GM19463 (cell line): ENCODE measurements at regions not wholly inside any gene's neighbourhood (a gene's known extent, or its start where the extent isn't known, plus 50 kb on each side); places are given as distances from the start of the nearest gene placed in this dataset.

Experiments
- ATAC-seq: cut with Tn5 transposase; IDR thresholded peaks from one replicate; pipeline ENCODE4 v1.9.1; 2021; ENCODE audit warnings: mild to moderate bottlenecking, moderate library complexity; ENCODE audit not compliant: unreplicated experiment

DNA sequence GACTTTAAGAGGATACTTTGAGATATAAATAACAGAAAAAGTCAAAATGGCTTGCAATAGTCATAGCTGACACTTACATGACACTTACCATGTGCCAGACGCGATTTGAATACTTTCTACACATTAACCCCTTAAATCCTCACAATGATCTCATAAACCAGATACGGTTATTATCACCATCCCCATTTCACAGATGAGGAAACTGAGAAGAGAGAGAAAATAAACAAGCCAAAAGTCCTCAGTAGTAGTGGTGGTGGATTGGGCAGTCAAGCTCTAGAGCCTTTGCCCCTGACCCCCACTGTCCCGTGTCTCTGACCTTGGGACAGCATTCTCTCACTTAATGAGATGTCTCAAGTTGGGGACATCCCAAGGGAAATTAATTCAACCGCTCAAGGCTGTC, 105.2 kb upstream of the TAF1B start:
- ATAC-seq, result no peak

DNA sequence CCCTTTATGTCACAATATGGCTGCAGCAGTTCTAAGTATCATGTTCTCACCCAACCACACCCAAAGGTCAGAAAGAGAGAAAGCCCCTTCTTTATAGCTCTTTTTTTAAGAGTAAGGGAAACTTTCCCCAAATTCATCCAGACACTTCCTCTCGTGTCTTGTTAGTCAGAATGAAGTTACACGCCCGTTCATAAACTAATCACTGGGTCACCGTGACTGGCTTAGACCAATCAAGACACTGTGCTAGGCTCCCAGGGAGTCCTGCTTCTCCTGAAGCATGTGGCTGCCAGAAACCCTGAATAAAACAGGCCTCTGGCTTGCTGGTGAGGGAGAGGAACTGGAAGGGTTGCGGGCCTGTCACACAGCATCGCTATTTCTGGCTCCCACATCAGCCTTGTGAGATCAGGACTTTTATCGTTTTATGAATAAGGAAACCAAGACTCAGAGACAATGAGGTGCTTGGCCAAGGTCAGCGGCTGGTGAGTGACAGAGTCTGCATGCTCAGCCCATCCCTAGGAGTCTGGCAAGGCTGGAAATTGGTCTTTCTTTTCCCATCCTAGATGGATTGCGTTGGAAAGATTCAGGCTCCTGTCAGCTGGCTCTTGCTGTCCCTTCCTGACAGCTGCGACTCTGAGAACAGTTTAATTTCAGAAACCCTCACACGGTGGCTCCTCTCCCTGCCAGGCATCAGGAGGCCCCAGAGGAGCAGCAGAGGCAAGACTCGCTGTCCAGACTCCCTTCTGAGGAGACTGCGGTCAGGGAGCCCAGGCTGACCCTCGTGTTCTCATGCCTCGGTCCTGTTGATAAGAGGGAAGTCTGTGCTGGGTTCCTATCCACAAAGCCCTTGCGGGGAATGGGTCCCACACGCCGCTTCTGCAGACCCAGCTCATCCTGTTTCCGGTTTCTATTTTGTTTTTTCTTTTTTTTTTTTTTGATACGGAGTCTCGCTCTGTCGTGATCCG, 104.5 kb upstream of the TAF1B start:
- no peak for ATAC-seq

DNA sequence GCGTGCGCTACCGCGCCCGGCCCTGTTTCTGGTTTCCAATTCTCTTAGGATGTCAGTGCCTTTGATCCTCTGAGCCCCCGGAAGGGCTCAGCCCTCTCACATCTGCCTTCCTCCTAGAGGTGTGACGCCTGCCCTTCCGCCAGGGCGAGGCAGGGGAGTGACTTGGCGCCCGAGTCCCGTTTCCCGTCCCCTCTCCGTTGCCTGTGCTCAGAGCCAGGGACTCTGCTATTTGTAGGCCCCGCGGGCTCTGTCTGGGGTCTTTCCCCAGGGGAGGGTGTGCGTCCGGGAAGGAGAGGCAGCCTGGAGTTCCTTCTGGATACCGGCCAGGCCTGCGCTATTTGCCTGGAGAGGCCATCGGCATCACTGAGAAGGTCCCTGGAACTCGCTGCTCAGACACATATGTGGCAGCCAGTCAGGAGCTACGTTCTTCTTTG, 103.7 kb upstream of the TAF1B start:
- ATAC-seq, result no peak

DNA sequence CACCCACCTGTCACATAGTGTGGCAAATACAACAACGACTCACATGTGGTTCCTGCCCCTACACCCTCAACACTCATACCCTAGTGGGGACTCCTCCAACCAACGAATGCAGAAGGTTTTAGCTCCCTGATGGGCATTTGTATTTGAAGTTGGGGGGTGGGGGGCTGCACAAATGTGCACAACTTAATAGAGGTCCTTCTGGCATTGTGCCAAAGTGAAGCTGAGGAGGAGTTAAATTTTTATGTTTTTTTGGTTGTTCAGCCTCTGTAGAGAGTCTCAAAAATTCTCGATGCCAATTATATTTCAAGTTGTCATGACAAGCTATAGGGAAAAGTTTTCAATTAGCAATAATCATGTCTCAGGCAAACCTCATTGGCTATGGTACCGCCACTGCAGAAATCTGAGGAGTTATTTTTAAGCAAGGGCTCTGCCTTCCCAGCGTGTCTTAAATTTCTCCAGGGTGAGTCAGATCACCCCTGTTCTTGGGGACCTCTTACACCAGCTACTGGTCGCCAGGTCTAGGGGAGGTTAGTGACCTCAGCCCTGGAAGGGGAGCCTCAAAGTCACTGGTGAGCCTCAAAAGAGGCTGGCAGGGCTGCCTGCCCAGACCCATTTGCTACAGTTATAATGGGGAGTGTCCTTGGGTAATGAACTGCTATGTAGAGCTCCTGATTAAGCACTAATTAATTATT, 102.7 kb upstream of the TAF1B start:
- no peak for ATAC-seq

DNA sequence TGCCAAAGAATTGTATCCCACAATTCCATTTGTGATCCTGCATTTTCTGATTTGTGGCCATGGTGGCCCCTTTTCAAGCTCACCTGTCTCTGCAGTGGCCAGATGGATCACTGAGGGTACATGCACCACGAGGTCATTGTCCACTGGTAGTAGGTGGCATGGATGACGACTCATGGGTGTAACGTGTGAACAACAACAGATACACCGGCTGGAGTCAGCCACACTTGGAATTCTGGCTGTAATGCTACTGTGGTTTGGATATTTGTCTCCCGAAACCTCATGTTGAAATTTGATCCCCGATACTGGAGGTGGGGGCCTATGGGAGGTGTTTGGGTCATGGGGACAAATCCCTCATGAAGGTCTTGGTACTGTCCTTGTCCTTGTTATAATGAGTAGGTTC, 102.2 kb upstream of the TAF1B start:
- ATAC-seq, result no peak

DNA sequence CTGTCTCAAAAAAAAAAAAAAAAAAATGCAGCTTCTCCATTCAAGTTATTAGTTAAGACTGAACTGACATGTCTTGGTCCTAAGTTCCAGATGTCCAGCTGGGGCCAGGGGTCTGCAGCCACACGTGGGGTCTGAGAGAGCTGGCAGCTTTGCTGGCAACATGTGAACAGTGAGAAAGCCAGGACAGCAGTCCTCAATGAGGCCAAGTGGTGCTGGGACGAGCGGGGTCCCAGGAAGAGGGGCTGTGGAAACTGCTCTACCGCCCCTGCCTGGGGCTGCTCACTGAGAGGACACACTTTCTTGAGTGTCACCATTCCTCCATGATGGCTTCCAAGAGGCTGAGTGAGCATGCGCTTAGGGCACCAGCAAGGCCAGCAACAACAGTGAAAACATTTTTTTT, 100.7 kb upstream of the TAF1B start:
- ATAC-seq, result no peak

DNA sequence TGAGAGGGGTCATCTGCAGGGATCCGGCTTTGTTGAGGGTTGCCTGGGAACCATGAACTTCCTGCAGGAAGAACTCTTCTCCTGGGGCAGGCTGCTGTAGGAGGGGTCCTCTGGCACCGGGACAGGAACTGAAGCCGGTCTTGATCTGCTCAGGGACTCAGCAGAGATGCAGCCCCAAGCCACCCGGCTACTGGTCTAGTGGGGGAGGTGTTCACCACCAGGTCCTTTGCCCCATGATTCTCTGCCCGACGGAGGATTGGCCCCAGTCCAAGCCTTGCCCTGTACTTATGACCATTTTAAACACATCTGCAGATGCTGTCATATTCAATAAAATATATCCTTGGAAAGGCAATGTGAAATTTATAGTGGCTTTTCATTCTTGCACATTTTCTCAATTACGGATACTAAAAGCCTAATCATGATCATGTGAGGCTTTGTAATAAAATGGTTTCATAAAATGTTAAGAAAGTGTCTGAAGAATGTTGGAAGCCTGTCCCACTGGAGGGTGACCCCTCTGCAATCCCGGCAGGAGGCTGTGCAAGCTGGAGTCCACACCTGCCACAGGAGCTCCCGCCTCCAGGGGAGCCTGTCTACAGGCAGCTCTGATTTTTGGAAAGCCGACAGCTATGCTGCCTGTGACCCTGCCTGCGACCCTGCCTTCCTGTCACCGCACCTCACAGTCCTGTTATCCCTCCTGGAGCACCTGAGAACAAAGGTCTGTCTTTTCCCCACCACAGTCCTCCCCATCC, 98.8 kb upstream of the TAF1B start:
- ATAC-seq, result no peak

DNA sequence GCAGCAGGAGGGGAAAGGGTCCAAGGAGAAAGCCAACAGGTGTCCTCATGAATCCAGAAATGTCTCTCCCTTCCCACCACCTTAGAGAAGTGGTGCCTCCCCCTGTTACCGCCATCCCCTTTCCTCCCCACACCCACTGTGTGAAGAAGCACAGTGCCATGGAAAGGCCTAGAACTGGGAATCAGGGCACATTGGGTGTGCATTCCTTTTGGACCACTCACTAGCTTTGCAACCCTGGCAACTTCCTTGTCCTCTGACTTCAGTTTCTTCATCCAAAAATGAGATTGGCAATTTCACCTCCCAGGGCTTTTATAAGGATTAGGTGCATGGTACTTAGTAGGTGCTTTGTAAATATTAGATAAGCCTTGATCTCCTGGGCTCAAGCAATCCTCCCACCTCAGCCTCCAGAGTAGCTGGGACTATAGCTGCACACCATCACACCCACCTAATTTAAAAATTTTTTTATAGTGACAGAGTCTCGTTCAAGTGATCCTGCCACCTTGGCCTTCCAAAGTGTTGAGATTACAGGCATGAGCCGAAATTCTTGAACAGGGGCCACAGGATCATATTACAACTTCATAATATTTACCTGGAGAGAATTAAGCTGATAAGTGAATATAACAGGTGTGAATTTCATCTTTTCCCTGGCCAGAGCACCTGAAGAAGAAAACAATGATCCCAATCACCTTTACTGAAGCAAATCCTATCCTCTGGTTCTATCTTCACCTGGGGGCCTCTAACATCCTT, 97.9 kb upstream of the TAF1B start:
- no peak for ATAC-seq

DNA sequence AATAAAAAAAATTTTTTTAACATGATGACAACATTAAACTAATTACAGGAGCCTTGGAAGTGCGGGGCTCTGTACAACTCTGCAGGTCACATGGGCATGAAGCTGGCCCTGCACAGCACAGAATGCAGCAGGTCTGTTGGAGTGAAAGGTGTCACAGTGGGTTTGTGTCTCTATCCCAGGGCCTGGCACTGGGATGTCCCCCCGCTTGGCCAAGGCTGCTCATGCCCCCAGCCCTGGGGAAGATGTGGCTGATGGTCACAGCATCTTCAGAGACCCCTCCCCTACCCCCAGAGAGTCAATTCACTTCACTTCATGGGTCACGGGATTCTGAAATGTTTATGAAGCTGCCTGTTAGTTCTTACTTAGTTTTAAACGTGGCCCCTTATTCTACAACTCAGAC, 95.9 kb upstream of the TAF1B start:
- no peak for ATAC-seq

DNA sequence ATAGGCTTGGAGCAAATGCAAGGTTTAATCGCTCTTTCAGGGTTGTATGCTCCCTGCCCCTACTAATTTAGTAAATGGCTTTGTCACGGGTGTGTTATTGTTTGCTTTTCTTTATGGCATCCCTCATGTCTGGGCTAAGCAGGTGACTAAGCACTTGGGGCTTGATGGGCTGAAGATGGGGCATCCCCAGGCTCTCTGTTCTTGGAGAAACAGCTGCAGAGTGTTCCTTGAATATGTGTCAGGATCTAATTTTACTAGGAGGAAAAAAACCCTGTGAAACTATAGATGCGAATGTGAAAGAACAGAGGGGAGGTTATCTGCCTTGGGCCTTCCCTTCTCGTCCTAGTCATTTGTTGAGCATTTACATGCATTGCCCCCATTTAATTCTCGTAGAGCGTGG, 94.7 kb upstream of the TAF1B start:
- ATAC-seq, result no peak

DNA sequence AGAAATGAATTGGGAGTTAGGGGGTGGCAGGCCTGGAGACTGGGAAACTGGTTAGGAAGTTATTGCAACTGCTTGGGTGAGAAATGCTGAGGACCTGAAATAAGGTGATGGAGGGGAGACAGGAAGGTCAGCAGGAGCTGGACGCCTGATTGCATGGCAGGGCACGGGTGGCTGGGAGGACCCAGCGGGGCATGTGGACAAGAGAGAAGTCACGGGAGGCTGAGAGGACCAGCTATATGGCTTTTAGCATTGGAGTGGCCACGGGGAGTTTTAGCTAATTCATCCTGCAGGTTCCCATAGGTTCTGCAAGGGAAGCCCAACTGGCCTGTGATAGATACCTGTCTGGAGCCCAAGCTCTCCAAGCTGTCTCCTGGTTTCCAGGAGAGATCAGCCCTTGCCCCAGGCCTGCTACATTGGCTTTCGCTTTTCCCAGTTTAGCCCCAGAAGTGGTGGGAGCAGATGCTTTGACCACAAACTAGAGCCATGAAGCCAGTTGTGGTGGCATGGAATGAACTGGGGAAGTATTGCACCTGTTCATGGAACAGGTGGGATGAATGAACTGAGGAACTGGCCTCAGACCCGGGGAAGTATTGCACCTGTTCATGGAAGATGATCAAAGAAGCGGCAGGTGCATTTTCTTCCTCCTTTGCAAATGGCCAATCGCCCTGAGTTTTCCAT, 93.6 kb upstream of the TAF1B start:
- ATAC-seq, result no peak

DNA sequence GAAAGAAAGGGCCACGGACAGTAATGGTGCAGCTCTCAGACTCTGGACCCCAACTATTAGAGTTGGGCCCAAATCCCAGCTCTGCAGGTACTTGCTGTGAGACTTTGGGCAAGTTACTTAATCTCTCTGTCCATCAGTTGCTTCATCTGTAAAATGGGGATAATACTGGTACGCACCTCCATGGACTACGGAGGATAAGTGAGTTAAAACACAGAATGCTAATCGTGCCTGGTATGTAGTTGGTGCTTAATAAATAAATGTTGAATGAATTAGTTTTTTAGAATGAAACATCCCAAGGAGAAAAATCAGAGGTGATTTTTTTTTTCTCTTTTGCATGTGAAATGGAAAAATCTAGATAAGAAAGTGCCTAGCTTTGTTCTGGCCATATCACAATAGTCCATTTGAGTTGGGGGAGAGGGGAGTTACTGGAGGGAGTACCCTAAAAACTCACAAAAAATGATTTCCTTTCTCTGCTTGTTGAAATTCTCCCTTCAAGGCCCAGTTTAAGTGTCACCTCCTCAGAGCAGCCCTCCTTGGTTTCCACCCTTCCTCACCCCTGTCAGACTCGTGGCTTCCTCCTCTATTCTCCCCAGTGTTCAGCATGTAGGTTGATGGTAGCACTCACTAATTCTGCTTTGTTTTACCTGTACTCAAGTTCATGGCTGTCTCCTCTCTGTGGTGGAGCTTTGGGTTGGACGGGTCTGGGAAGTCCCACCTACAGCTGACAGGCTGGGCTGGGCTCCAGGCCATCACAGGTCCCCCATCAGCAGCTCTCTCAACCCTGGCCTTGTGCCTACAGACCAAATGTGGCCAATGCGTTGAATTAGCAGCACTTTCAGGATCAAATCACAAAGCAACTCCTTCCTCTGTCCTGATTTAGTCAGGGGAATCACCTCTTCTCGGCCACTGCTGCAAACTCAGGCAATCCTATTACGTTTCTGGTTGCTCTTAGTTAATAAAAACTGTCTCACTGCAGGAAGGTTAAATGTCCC, 92.8 kb upstream of the TAF1B start:
- no peak for ATAC-seq

DNA sequence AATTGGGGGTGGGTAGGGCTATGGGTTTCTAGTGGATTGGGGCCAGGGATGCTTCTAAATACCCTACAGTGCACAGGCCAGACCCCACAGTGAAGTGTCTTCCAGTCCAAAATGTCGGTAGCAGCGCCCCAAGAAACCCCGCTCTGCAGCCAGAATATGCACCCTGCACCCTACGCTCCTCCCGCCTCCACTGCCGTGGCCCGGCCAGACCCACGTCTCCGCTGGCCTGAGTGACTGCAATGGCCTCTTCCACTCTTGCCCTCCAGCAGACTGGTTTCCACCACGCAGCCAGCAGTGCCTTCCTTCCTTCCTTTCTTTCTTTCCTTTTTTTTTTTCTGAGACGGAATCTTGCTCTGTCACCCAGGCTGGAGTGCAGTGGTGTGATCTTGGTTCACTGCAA, 91.4 kb upstream of the TAF1B start:
- no peak for ATAC-seq

DNA sequence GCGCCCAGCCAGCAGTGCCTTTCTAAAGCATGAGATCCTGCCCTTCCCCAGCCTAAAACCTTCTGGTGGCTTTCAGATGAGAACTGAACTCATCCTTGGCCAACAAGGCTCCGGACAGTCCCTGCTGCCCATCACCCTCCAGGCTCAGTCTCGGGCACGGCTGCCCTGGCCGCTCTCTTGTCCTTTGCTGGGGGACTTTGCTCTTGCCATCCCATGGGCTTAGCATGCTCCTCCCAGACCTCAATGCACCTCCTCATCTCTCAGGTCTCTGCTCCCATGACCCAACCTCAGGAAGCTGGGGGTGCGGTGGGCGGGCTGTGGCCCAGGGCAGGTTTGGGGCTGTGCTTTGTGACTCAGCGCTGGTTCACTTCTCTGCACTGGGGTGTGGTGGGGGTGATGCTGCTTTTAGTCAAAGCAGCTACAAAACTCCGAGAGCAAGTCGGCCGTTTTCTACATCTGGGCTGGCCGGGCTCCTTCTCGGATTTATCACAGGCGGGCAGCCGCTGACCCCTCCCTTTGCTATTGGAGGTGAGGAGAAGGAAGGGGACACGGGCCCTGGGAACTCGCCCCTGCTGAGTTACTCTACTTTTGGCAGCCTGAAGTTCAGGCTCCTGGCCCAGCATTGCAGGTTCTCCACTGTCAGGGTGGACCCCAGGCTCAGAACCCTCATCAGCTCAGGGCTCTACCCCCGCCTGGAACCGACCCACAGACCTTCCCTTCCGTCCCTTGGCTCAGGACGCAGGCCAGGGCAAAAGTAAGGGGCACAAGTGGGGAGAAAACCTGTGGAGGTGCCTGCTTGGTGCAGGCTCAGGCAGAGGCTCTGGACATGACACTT, 90.6 kb upstream of the TAF1B start:
- peak; percentile 41 for ATAC-seq

DNA sequence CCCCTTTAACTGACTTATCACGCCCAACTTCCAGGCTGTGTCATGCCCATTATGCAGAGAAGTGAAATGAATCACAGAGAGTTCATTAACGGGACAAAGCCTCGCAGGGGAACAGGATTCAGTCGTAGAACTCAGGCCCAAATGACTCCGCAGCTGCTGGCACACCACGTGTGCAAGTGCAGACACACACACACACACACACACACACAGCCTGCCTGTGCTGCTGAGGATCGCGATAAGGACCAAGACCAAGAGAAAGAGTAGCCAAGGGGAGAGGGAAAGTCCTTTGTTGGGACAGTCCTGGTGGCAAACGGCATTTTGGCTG, 90.0 kb upstream of the TAF1B start:
- ATAC-seq, result peak; percentile 67

DNA sequence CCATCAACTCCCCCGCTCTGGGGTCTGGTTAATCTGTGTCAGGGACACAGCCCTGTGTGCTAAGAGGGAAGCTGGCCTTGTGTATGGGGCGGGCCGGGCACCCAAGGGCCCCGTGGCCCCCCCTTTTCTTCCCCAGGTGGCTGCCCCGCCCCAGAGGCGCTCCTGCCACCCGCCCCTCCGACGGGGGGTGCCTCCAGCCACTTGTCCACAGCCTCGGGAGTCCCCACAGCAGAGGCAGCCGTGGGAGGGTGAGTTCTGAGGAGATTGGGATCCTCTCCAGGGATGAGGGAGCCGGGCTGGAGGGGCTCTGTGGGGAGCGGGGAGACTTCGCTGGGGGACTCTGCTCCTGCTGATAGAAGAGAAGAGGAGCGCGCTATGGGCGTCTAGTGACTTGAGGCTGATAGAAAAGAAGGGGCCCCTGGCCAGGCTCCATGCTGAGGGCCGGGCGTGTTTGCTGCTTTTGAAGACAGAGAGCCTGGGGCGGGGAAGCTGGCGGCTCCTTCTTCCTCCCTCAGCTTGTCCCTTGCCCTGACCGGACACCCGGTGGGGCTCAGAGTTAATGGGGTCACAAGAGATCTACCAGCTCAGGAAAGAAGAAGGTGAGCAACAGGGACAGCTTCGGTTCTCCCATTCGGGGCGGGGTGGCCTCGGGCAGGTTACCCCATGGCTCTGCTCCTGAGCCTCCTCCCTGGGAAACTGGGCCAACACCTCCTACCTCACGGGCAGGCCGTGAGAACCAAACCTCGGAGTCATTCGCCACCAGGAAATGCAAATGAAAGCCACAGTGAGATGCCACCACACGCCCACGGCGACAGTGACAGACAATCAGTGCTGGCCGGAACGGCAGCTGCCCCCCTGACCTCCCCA, 89.4 kb upstream of the TAF1B start:
- no peak for ATAC-seq

DNA sequence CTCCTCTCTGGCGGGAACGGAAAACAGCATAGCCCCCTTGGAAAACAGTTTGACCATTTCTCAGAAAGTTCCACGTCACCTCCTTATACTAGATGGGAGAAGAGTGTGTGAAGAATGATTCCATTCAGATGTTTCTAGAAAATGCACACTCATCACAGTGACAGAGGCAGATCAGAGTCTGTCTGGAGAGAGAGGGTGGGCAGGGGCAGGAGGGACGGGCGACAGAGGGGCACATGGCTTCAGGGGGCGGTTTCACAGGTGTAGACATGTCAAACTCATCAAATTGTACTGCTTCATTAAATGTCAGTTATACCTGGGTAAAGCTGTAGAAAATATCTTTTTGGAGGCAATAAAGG, 88.8 kb upstream of the TAF1B start:
- no peak for ATAC-seq

DNA sequence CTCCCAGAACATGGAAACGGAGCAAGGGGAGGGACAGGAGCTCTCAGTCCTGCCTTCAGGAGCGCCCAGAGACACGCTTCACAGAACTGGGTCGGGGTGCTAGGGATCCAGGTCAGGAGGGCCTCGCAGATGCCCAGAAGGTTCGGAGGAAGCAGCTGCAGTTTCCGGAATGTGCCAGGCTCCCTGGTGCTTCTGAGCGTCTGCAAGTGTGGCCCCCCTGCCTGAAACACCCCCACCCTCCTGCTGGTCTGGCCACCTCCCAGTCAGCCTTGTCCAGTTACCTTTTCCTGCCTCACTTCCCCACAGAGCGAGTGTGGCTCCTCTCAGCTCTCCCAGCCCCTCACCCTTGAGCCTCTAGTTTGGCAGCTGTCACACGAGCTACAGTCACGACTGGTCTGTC, 88.3 kb upstream of the TAF1B start:
- ATAC-seq, result no peak
